Loucy (cell line): ENCODE measurements at regions not wholly inside any gene's neighbourhood (a gene's known extent, or its start where the extent isn't known, plus 50 kb on each side); places are given as distances from the start of the nearest gene placed in this dataset.
"Not testable (repeated sequence)": the region's sequence is repeated elsewhere in the genome, so short reads cannot be mapped to it uniquely, and the experiment has no call there.

Experiments
- CTCF ChIP-seq: fragments of 200-600 bp; sonication (generic); conservative IDR thresholded peaks from 2 replicates; pipeline ENCODE4 v1.5.1; 2014; ENCODE audit warnings: mild to moderate bottlenecking, antibody characterized with exemption, low read length
- EZH2phosphoT487 ChIP-seq: fragments of 200-600 bp; IDR thresholded peaks from 2 replicates; pipeline ENCODE4 v1.6.1; 2018; ENCODE audit warnings: antibody characterized with exemption, mild to moderate bottlenecking, moderate library complexity, borderline replicate concordance

- not testable (repeated sequence) for TF ChIP-seq CTCF, EZH2phosphoT487
Measured at GRCh38 chr7:12931465-12931864, 244.0 kb downstream of the ARL4A start.
